NT2/D1 (cell line): ENCODE measurements at regions not wholly inside any gene's neighbourhood (a gene's known extent, or its start where the extent isn't known, plus 50 kb on each side); places are given as distances from the start of the nearest gene placed in this dataset.

Source experiments
- DNase-seq: peaks from one replicate; pipeline ENCODE4 v3.0.0-alpha.2; 2011; ENCODE audit warnings: low read depth, low spot score
- H3K27me3 ChIP-seq: 2 replicates; pipeline ENCODE4 v1.6.0; 2011; ENCODE audit warnings: mild to moderate bottlenecking; ENCODE audit not compliant: insufficient read length, insufficient read depth
- H3K36me3 ChIP-seq: 2 replicates; pipeline ENCODE4 v1.6.1; 2011; ENCODE audit warnings: mild to moderate bottlenecking, low read length, mixed read lengths; ENCODE audit not compliant: insufficient read depth, insufficient read length
- H3K4me1 ChIP-seq: 2 replicates; pipeline ENCODE4 v1.5.1; 2011; ENCODE audit not compliant: insufficient read depth, insufficient read length
- H3K4me3 ChIP-seq: 2 replicates; pipeline ENCODE4 v1.5.1; 2011; ENCODE audit warnings: low read depth; ENCODE audit not compliant: insufficient read length
- H3K9ac ChIP-seq: 2 replicates; pipeline ENCODE4 v1.6.0; 2011; ENCODE audit warnings: low read depth; ENCODE audit not compliant: insufficient read length
- H3K9me3 ChIP-seq: 2 replicates; pipeline ENCODE4 v1.5.1; 2011; ENCODE audit warnings: mild to moderate bottlenecking, low read length; ENCODE audit not compliant: insufficient read depth
- SUZ12 ChIP-seq: IDR thresholded peaks from 2 replicates; pipeline ENCODE4 v1.6.1; 2011; ENCODE audit not compliant: insufficient read length, insufficient read depth; ENCODE audit errors: extremely low read depth
- YY1 ChIP-seq: IDR thresholded peaks from 2 replicates; pipeline ENCODE4 v1.6.1; 2011; ENCODE audit not compliant: insufficient read length, insufficient read depth
- ZNF274 ChIP-seq: IDR thresholded peaks from 2 replicates; pipeline ENCODE4 v1.6.1; 2011; ENCODE audit warnings: mild to moderate bottlenecking, low read depth, low read length

DNA sequence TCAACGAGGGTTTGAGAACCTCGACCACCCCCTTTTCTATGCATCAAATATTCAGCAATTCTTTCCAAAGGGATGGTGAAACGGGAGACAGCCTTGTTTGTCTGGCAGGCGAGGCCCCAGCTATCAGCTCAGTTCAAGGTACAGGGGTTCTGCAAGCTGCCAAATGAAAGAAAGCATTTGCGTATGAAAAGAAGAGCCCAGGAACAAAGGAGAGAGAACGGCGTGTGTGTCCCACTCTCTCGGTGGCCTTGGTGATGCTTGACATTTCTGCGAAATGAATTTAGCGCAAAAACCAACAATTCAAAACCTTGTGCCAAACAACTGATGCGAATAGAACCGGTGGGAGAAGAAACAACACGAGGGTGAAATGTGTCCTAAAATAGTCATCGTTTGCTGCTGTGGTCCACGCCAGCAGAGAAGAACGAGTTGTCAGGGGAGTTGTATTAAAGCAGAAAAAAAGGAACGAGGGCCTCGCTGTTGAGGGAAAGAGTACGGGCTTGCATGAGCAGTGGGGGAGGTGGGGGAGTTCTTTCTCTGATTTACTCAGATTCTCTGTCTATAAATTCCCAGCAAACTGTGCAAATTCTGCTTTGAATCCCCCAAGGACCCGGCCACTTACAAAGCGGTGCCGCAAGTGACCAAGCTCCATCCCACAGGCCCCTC, 97.7 kb downstream of the TMEM130 start:
- Histone ChIP-seq H3K9me3 (no peaks in the 10 kb centered on the region), H3K36me3 (no peaks in the 10 kb centered on the region), H3K9ac (peak overlapping the region; percentile 44), H3K4me3 (peak overlapping the region; percentile 8), H3K27me3 (no peaks in the 10 kb centered on the region), H3K4me1 (peaks cover 11% of the 10 kb centered on the region)
- DNase-seq, result peak; percentile 42
- TF ChIP-seq SUZ12 (no peak), ZNF274 (no peak), YY1 (no peak)

DNA sequence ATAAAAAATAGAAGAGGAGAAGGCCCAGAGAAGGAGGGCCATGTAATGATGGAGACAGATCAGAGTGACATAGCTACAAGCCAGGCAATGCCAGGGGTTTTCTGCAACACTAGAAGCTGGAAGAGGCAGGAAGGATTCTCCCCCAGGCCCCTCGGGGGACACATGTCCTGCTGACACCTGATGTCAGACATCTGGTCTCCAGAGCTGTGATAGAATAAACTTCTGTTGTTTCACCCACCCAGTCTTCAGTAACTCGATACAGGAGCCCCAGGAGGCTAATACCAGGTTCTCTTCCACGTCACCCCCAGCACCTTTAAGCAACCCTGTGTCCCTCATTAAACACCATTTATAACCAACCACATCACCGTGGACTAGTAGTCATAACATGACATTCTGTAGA, 94.9 kb downstream of the TMEM130 start:
- Histone ChIP-seq H3K4me1 (peaks cover 15% of the 10 kb centered on the region), H3K36me3 (no peaks in the 10 kb centered on the region), H3K27me3 (no peaks in the 10 kb centered on the region), H3K4me3 (no peak overlapping the region), H3K9ac (no peak overlapping the region), H3K9me3 (no peaks in the 10 kb centered on the region)
- no peak for DNase-seq
- TF ChIP-seq YY1 (no peak), SUZ12 (no peak), ZNF274 (no peak)

DNA sequence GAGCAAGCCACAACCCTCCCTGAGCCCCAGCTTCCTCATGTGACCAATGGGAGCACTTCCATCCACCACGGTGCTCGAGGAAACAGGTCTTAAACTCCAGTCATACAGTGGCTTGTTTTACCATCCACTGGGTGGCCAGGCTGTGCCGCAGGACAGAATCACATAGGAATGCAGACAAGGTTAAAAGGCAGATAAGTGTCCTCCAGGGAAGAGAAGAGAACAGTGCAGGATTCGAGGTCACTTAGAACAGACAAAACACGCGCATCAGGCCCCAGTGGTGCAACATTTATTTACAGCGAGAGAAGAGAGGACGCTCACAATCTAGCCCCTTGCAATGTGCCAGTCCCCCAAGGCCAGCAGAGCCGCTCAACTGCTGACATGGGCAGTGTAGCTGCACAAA, 92.8 kb downstream of the TMEM130 start:
- Histone ChIP-seq H3K9me3 (no peaks in the 10 kb centered on the region), H3K4me3 (no peak overlapping the region), H3K36me3 (no peaks in the 10 kb centered on the region), H3K4me1 (peaks cover 19% of the 10 kb centered on the region), H3K9ac (no peak overlapping the region), H3K27me3 (no peaks in the 10 kb centered on the region)
- no peak for DNase-seq
- TF ChIP-seq SUZ12, result no peak
- no peak for TF ChIP-seq ZNF274
- TF ChIP-seq YY1, result no peak

DNA sequence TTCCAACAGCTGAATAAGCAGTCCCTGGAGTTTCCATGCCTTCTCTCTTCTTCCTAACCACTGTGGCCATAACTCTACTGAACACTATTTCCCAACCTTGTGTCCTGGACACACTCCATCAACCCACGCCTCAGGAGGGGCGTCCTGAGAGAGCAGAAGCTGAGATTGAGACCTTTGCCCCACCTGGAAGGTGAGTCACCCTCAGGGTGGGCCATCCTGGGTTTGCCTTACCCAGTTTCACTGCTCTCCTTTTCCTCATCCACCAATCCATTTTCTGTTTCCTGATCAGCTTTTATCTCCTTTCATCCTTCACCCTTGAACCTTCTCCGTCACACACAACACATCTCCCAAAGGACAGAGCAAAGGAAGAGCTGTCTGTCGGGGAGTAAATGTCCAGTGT, 91.4 kb downstream of the TMEM130 start:
- H3K4me3 ChIP-seq, result no peak overlapping the region
- H3K9me3 ChIP-seq, result no peaks in the 10 kb centered on the region
- H3K4me1 ChIP-seq, result peaks cover 16% of the 10 kb centered on the region
- TF ChIP-seq YY1 (no peak), SUZ12 (no peak), ZNF274 (no peak)
- no peaks in the 10 kb centered on the region for H3K36me3 ChIP-seq
- no peak overlapping the region for H3K9ac ChIP-seq
- no peak for DNase-seq
- H3K27me3 ChIP-seq, result no peaks in the 10 kb centered on the region

DNA sequence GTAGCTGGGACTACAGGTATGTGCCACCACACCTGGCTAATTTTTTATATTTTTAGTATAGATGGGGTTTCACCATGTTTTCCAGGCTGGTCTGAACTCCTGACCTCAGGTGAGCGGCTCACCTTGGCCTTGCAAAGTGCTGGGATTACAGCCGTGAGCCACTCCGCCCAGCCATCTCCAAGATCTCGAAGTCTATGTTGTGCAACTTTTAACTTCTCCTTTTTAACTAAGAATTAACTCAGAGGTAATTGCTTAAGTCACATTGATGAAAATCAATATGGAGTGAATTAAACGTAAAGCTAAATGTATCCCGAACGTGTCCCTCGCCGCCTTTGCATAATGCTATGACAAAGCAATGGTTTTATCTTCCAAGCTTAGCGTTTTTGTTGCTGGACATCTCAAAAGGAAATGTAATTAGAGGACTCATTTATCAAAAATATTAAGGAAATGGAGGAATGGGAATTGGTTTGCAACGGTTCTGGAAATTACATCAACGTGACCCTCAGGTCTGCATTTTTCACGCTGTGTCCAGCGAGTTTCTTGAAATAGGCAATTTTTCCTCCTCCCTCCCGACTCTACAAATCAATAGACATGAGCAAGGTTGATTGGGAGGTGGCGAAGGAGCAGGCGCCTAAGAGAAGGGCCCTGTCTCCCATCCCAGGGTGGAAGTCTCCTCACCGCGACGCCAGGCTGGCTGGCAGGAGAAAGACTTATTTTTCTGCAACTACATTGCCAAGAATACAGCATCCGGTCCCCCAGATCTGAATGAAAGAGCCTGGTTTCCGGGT, 89.8 kb downstream of the TMEM130 start:
- no peaks in the 10 kb centered on the region for H3K27me3 ChIP-seq
- no peak for DNase-seq
- H3K4me3 ChIP-seq, result no peak overlapping the region
- peaks cover 16% of the 10 kb centered on the region for H3K4me1 ChIP-seq
- no peak overlapping the region for H3K9ac ChIP-seq
- TF ChIP-seq ZNF274, result no peak
- no peak for TF ChIP-seq YY1
- no peak for TF ChIP-seq SUZ12
- no peaks in the 10 kb centered on the region for H3K9me3 ChIP-seq
- H3K36me3 ChIP-seq, result no peaks in the 10 kb centered on the region

DNA sequence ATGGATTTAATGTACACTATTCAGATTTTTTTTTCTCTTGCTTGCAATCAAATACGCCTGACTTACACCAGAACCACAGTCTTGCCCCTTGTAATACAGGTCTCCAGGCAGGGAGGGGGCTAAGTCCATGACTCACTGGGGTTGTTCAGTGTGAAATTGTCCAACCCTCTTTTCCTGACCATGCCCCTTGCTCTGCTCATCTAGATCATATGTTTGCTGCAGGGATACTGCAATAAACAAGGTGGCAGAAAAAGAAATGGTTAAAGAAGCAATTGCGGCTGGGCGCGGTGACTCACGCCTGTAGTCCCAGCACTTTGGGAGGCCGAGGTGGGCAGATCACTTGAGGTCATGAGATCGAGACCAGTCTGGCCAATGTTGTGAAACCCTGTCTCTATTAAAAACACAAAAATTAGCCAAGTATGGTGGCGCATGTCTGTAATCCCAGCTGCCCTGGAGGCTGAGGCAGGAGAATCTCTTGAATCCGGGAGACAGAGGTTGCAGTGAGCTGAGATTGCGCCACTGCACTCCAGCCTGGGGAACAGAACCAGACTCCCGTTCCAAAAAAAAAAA, 85.5 kb downstream of the TMEM130 start:
- no peak for TF ChIP-seq ZNF274
- H3K27me3 ChIP-seq, result no peaks in the 10 kb centered on the region
- no peak for DNase-seq

DNA sequence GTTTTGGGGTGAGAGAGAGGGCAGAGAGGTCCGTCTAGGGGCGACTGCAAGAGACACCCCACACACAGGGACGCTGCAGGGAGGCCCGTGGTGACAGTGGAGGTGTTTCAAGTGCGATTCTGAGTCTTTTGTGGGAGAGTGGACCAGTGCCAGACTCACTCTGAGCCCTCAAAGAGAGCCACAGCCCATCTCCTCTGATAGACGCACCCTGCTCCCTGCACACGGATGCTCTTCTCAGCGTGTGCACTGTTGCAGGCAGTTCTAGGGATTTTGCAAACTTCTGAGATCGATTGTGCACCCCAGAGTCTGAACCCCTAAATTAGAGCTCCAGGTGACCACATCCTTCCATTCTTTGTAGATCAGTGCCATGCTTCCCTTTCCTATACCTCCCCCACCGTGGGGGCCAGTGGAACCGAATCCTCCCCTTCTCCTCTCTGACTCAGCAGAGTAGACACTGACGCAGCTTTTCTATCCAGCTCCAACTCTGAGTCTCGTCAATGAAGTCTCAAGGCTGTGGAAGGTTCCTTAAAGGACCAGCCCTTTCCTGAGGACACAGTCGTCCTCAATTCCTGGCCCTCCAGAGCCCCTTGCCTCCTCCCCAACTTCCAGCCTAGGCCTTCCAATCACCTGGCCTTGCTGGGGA, 83.8 kb downstream of the TMEM130 start:
- no peak overlapping the region for H3K4me3 ChIP-seq
- TF ChIP-seq YY1 (no peak), SUZ12 (no peak), ZNF274 (no peak)
- no peaks in the 10 kb centered on the region for H3K9me3 ChIP-seq
- no peaks in the 10 kb centered on the region for H3K27me3 ChIP-seq
- DNase-seq, result no peak
- peaks cover 4% of the 10 kb centered on the region for H3K4me1 ChIP-seq
- no peaks in the 10 kb centered on the region for H3K36me3 ChIP-seq
- H3K9ac ChIP-seq, result no peak overlapping the region

More for the DNA sequence above, 85.5 kb downstream of the TMEM130 start:
- peaks cover 7% of the 10 kb centered on the region for H3K4me1 ChIP-seq
- no peak overlapping the region for H3K4me3 ChIP-seq
- H3K36me3 ChIP-seq, result no peaks in the 10 kb centered on the region
- H3K9me3 ChIP-seq, result no peaks in the 10 kb centered on the region
- H3K9ac ChIP-seq, result no peak overlapping the region
